Uterus (tissue), 2 donors: ENCODE measurements at regions not wholly inside any gene's neighbourhood (a gene's known extent, or its start where the extent isn't known, plus 50 kb on each side); places are given as distances from the start of the nearest gene placed in this dataset.

Source experiments
- CTCF ChIP-seq, 4 experiments: fragments of 200-600 bp in 2 of 4; fragments of 450-650 bp in 2 of 4; sonication (generic) in 2 of 4; IDR thresholded peaks; one replicate each; pipeline ENCODE4 v1.5.1; 2016 to 2019; ENCODE audit warnings: antibody characterized with exemption in 4 of 4, mild to moderate bottlenecking in 2 of 4, moderate library complexity in 1 of 4
- POLR2A ChIP-seq, 2 donors: fragments of 450-650 bp; IDR thresholded peaks; one replicate each; pipeline ENCODE4 v1.6.1; 2016; ENCODE audit warnings: antibody characterized with exemption in 2 of 2, mild to moderate bottlenecking in 1 of 2, moderate library complexity in 1 of 2

- TF ChIP-seq CTCF (IDR thresholded peaks at IDR 0.05) = no peak
- TF ChIP-seq POLR2A (IDR thresholded peaks at IDR 0.05) = no peak
Observed at GRCh38 chr1:198436276-198436675, 104.2 kb downstream of the ATP6V1G3 start.
